Transverse colon (tissue), 4 donors: ENCODE measurements at regions not wholly inside any gene's neighbourhood (a gene's known extent, or its start where the extent isn't known, plus 50 kb on each side); places are given as distances from the start of the nearest gene placed in this dataset.

ENCODE experiments used
- EP300 ChIP-seq: sonication (generic); formaldehyde crosslinking; IDR thresholded peaks from one replicate; pipeline ENCODE4 v1.6.1; 2017; ENCODE audit warnings: antibody characterized with exemption, low read depth
- POLR2A ChIP-seq: fragments of 450-650 bp; IDR thresholded peaks from one replicate; pipeline ENCODE4 v1.6.1; 2016; ENCODE audit warnings: antibody characterized with exemption, mild to moderate bottlenecking, moderate library complexity
- POLR2AphosphoS5 ChIP-seq, 3 donors: sonication (generic); formaldehyde crosslinking; IDR thresholded peaks; one replicate each; pipeline ENCODE4 v1.6.1; 2016; ENCODE audit warnings: antibody characterized with exemption in 3 of 3
- TF ChIP-seq, protein P1 (sequence below), 5 experiments: fragments of 200-600 bp in 3 of 5; fragments of 450-650 bp in 2 of 5; sonication (generic) in 3 of 5; IDR thresholded peaks; 1 replicate in 2 of 5; 2 replicates in 3 of 5; pipeline ENCODE4 v1.5.1; 2016 to 2017; ENCODE audit warnings: antibody characterized with exemption in 5 of 5, inconsistent platforms in 3 of 5, mild to moderate bottlenecking in 2 of 5, moderate library complexity in 1 of 5

- TF ChIP-seq, protein P1, sequence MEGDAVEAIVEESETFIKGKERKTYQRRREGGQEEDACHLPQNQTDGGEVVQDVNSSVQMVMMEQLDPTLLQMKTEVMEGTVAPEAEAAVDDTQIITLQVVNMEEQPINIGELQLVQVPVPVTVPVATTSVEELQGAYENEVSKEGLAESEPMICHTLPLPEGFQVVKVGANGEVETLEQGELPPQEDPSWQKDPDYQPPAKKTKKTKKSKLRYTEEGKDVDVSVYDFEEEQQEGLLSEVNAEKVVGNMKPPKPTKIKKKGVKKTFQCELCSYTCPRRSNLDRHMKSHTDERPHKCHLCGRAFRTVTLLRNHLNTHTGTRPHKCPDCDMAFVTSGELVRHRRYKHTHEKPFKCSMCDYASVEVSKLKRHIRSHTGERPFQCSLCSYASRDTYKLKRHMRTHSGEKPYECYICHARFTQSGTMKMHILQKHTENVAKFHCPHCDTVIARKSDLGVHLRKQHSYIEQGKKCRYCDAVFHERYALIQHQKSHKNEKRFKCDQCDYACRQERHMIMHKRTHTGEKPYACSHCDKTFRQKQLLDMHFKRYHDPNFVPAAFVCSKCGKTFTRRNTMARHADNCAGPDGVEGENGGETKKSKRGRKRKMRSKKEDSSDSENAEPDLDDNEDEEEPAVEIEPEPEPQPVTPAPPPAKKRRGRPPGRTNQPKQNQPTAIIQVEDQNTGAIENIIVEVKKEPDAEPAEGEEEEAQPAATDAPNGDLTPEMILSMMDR (IDR thresholded peaks at IDR 0.05): no peak
- no peak for TF ChIP-seq POLR2AphosphoS5 (IDR thresholded peaks at IDR 0.05)
- TF ChIP-seq POLR2A: no peak
- TF ChIP-seq EP300: no peak
Observed at GRCh38 chr7:109029866-109030265, 460.2 kb downstream of the DNAJB9 start.
